GM21423 (cell line): ENCODE measurements at regions not wholly inside any gene's neighbourhood (a gene's known extent, or its start where the extent isn't known, plus 50 kb on each side); places are given as distances from the start of the nearest gene placed in this dataset.

ENCODE experiments used
- ATAC-seq: cut with Tn5 transposase; IDR thresholded peaks from one replicate; pipeline ENCODE4 v1.9.1; 2021; ENCODE audit warnings: mild to moderate bottlenecking, moderate library complexity; ENCODE audit not compliant: unreplicated experiment

DNA sequence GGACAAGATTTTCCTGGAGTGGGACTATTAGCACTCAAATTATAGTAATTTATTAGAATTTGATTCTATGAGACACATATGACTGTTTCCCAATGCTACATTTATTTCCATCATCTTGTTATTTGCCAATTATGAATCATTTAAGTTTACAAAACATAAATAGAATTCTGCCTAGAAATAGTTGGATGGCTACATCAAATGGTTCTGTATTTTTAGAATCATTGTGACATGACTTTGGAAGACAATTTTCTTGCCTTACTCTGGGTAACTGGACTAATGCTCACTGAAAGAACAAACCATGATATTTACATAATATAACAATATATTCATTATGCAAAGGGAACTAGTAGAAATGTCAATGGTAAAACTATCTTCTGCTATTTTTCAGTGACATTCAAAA is 173.5 kb downstream of the ZIC1 start:
- no peak for ATAC-seq

GRCh38 chr3:147589016-147589415 is 179.9 kb downstream of the ZIC1 start:
- no peak for ATAC-seq

- ATAC-seq, result no peak
These were observed 195.0 kb downstream of the ZIC1 start for GRCh38 chr3:147604136-147604535.

GRCh38 chr3:147613725-147614124 is 204.6 kb downstream of the ZIC1 start:
- no peak for ATAC-seq

- ATAC-seq, result no peak
These were observed 205.0 kb downstream of the ZIC1 start for GRCh38 chr3:147614210-147614609.

- ATAC-seq, result no peak
These were observed 205.9 kb downstream of the ZIC1 start for GRCh38 chr3:147615035-147615434.

- no peak for ATAC-seq
These were observed 207.9 kb downstream of the ZIC1 start for GRCh38 chr3:147616998-147617619.

GRCh38 chr3:147618691-147619090 is 209.5 kb downstream of the ZIC1 start:
- no peak for ATAC-seq

DNA sequence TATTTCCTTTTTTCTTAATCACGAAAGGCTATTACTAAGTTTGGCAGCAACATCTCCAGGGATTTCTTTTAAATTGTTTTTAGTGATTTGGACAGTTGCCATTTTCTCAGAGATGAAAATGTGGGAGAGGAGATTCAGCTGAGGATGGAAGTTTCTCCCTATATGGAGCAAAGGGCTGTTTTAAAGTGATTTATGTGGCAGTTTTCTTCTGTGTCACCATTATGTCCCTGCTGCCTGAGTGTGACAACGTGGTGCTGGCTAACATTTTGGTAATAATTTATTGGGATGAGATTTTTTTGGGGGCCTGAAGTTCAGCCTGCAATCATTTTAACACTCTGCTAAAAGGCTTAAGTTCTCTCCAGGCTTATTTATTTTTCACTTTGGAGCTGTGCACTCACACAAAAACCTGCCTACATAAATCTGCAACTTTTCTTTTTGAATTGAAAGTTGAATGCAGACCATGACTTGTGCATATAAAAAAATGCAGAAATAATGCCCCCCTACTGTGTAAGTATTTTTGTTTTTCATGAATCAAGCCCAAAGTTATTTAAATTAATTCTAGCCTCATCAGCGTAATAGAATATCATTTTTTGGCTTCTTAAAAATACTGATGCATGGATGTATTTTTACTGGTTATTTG is 210.9 kb downstream of the ZIC1 start:
- ATAC-seq, result no peak

GRCh38 chr3:147620906-147621305 is 211.7 kb downstream of the ZIC1 start:
- no peak for ATAC-seq

GRCh38 chr3:147630921-147631415 is 221.8 kb downstream of the ZIC1 start:
- ATAC-seq, result no peak

DNA sequence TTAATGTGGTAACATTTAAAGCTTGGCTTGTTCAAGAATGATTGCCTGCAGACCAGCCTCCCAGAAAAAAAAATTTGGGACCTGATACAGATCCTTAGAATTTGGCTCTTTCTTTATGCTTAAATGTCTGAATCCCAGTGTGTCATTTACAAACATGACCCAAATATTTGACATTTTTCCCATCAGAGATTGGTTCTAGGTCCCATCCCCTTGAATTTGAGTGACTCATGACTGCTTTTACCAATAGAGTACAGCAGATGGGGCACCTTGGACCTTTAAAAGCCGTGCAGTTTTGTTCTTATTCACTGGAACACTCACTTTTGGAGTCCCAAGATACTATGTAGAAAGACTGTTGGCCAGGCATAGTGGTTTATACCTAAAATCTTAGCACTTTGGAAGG is 231.6 kb downstream of the ZIC1 start:
- no peak for ATAC-seq

DNA sequence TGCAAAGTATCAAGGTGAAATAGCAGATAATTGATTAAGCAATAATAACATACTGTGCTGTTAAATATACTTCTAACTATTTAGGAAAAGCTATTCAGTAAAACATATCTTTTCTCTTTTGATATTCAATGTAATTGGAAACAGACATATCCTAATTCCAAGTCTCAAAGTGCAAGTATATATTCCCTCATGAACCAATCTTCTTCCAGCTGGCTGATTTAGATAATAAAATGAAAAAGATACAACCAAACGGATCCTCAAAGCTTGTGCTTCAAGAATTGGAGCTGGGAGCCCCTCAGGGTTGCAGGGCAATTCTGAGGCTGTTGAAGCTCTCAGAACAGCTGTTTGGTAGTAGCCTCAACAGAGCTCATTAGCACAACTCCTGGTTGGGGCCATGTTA is 236.6 kb downstream of the ZIC1 start:
- ATAC-seq, result no peak

GRCh38 chr3:147649475-147649874 is 240.3 kb downstream of the ZIC1 start:
- ATAC-seq, result no peak

- no peak for ATAC-seq
These were observed 242.1 kb downstream of the ZIC1 start for GRCh38 chr3:147651107-147651778.

- no peak for ATAC-seq
These were observed 243.6 kb downstream of the ZIC1 start for GRCh38 chr3:147652651-147653366.

GRCh38 chr3:147653367-147653923 is 244.3 kb downstream of the ZIC1 start:
- ATAC-seq, result no peak

DNA sequence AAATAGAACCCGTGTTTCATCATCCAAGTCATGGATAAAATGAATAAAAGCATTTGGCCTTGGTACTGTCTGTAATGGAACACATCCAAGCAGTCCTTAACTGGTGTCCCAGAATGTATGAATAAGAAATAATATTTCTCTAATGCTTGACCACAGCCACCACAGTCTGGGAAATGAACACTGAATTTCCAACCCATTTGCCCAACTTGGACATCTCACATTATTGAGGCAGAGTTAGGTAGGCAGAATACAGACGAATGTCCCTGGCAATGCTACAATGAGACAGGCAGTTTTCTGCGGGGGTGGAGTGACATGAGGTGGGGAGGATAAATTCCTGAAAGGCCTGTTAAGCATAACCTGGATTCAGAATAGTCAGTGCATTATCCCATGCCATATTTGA is 245.7 kb downstream of the ZIC1 start:
- no peak for ATAC-seq

- no peak for ATAC-seq
These were observed 246.1 kb downstream of the ZIC1 start for GRCh38 chr3:147655236-147655635.

- ATAC-seq, result no peak
These were observed 246.9 kb downstream of the ZIC1 start for GRCh38 chr3:147656023-147656422.

GRCh38 chr3:147661916-147662315 is 252.8 kb downstream of the ZIC1 start:
- no peak for ATAC-seq
